Heart left ventricle (tissue), 16 donors: ENCODE measurements at regions not wholly inside any gene's neighbourhood (a gene's known extent, or its start where the extent isn't known, plus 50 kb on each side); places are given as distances from the start of the nearest gene placed in this dataset.

Source experiments
- ATAC-seq, 4 donors: fragments of 200-7000 bp; cut with Tn5 transposase; one replicate each; pipeline ENCODE4 v1.9.1; 2020 to 2022; ENCODE audit warnings: moderate library complexity in 4 of 4, mild to moderate bottlenecking in 3 of 4, moderate number of reproducible peaks in 1 of 4
- DNase-seq, 5 donors: peaks; one replicate each; pipeline ENCODE4 v3.0.0-alpha.2; 2020
- H3K27ac ChIP-seq, 12 donors: fragments of 200-600 bp; sonication (generic) in 4 of 12; one replicate each; pipeline versions ENCODE4 v1.5.0 to v1.8.0; 2016 to 2022; ENCODE audit warnings: mild to moderate bottlenecking in 2 of 12
- H3K27me3 ChIP-seq, 9 donors: fragments of 200-600 bp; sonication (generic) in 2 of 9; one replicate each; pipeline versions ENCODE4 v1.5.1 to v1.8.0; 2016 to 2022; ENCODE audit warnings: mild to moderate bottlenecking in 3 of 9
- H3K36me3 ChIP-seq, 9 donors: fragments of 200-600 bp; sonication (generic) in 2 of 9; one replicate each; pipeline versions ENCODE4 v1.5.0 to v1.8.0; 2018 to 2022; ENCODE audit warnings: mild to moderate bottlenecking in 2 of 9
- H3K4me1 ChIP-seq, 12 donors: fragments of 200-600 bp; sonication (generic) in 4 of 12; one replicate each; pipeline versions ENCODE4 v1.5.0 to v1.8.0; 2016 to 2022; ENCODE audit warnings: mild to moderate bottlenecking in 3 of 12
- H3K4me3 ChIP-seq, 12 donors: fragments of 200-600 bp; sonication (generic) in 4 of 12; one replicate each; pipeline versions ENCODE4 v1.5.0 to v1.8.0; 2017 to 2022; ENCODE audit warnings: mild to moderate bottlenecking in 9 of 12, moderate library complexity in 4 of 12
- H3K9me3 ChIP-seq, 12 donors: fragments of 200-600 bp; sonication (generic) in 4 of 12; one replicate each; pipeline versions ENCODE4 v1.5.0 to v1.8.0; 2016 to 2022; ENCODE audit warnings: mild to moderate bottlenecking in 1 of 12
- CTCF ChIP-seq, 12 donors: fragments of 200-600 bp; sonication (generic) in 4 of 12; IDR thresholded peaks; one replicate each; pipeline versions ENCODE4 v1.5.0 to v1.8.0; 2018 to 2022; ENCODE audit warnings: antibody characterized with exemption in 12 of 12, mild to moderate bottlenecking in 5 of 12
- POLR2A ChIP-seq, 2 donors: fragments of 450-650 bp; IDR thresholded peaks; one replicate each; pipeline ENCODE4 v1.6.1; 2017; ENCODE audit warnings: antibody characterized with exemption in 2 of 2, mild to moderate bottlenecking in 2 of 2, moderate library complexity in 2 of 2
- WGBS, 4 donors: extraction: QIAGEN DNeasy Blood & Tissue Kit in 2 of 4; methylation state at CpG; one replicate each; pipeline versions ENCODE4 v1.1.5 to v1.1.7; 2013 to 2018; 5-methylcytosine and 5-hydroxymethylcytosine counted together
- intact Hi-C, 10 donors: fragments of 100-400 bp; cut with DNase I; formaldehyde crosslinking; loops; one replicate each; pipeline versions ENCODE4 v1.11.1 to v1.14.2; 2022
- donor health status: ischemic (EF 13 %, LVEDD 7.1; RV severe dilation, severe dysfunction).
- donor health status: healthy with polysubstance abuse.
- donor health status: DM: no; HTN: yes; CAD: no.
- donor health status: DM: no; HTN: no; CAD: no.
- donor health status: ischemic (EF 25% LVEDD 6.9; RV normal size, moderate dysfunction).
- donor health status: ischemic (EF 25% LVEDD 5.7; RV mildly dilated, moderate dysfunction).
- donor health status: healthy.
- donor health status: DM: yes; HTN: yes; CAD: no.
- donor health status: ischemic (EF 35%, LVEDD 5.7; RV mildly dilated, moderate dysfunction).
- donor health status: nonischemic (EF 11% LVEDD 7.7; RV severe dilation, severe dysfunction).
- donor health status: DM: yes; HTN: yes; CAD: no.
- donor health status: PGD.
- donor health status: ischemic (EF 29% LVEDD 5.4; RV normal size, mild dysfunction).
- donor health status: nonischemic (EF 23%, LVEDD 6.1; RV moderate dilation, normal function).

- DNase-seq (no peak), ATAC-seq (no peak)
- TF ChIP-seq CTCF (IDR thresholded peaks at IDR 0.05) = no peak
- no peak for TF ChIP-seq POLR2A (IDR thresholded peaks at IDR 0.05)
- intact Hi-C loops = no loop called here
- 69 to 75% (median 74%) methylated on average over 5 of the region's 5 CpGs for WGBS, 4 donors
- peaks cover 0 to 10% (median 0%) of the 10 kb centered on the region in 12 donors for H3K4me1 ChIP-seq
- H3K36me3 ChIP-seq = no peaks in the 10 kb centered on the region
- no peak overlapping the region for H3K27ac ChIP-seq
- no peaks in the 10 kb centered on the region for H3K9me3 ChIP-seq
- no peaks in the 10 kb centered on the region for H3K27me3 ChIP-seq
- H3K4me3 ChIP-seq = no peak overlapping the region
These were observed 362.8 kb upstream of the HS6ST1 start for GRCh38 chr2:128681507-128681906.

- Histone ChIP-seq H3K27me3 (no peaks in the 10 kb centered on the region), H3K36me3 (no peaks in the 10 kb centered on the region), H3K27ac (no peak overlapping the region), H3K4me1 (peaks cover 0 to 10% (median 0%) of the 10 kb centered on the region in 12 donors), H3K9me3 (no peaks in the 10 kb centered on the region), H3K4me3 (no peak overlapping the region)
- no peak for ATAC-seq
- no peak for TF ChIP-seq POLR2A (IDR thresholded peaks at IDR 0.05)
- TF ChIP-seq CTCF (IDR thresholded peaks at IDR 0.05) = no peak
- DNase-seq = no peak
- intact Hi-C loops = no loop called here
- 89 to 96% (median 92%) methylated on average over 7 of the region's 7 CpGs for WGBS, 4 donors
These were observed 363.6 kb upstream of the HS6ST1 start for GRCh38 chr2:128682266-128682665.

GRCh38 chr2:128682729-128683284, 364.1 kb upstream of the HS6ST1 start:
- no peak overlapping the region for H3K4me3 ChIP-seq
- intact Hi-C loops = no loop called here
- TF ChIP-seq CTCF (IDR thresholded peaks at IDR 0.05) = no peak
- no peaks in the 10 kb centered on the region for H3K9me3 ChIP-seq
- H3K27ac ChIP-seq = no peak overlapping the region
- no peaks in the 10 kb centered on the region for H3K36me3 ChIP-seq
- DNase-seq (no peak), ATAC-seq (no peak)
- 94 to 96% (median 95%) methylated on average over 13 of the region's 13 CpGs for WGBS, 4 donors
- no peaks in the 10 kb centered on the region for H3K27me3 ChIP-seq
- peaks cover 0 to 10% (median 0%) of the 10 kb centered on the region in 12 donors for H3K4me1 ChIP-seq

GRCh38 chr2:128684523-128684922, 365.9 kb upstream of the HS6ST1 start:
- H3K27me3 ChIP-seq = no peaks in the 10 kb centered on the region
- ATAC-seq = no peak
- TF ChIP-seq POLR2A (IDR thresholded peaks at IDR 0.05) = no peak
- TF ChIP-seq CTCF (IDR thresholded peaks at IDR 0.05) = no peak
- H3K27ac ChIP-seq = no peak overlapping the region
- H3K4me1 ChIP-seq = peaks cover 0 to 16% (median 0%) of the 10 kb centered on the region in 12 donors
- H3K4me3 ChIP-seq = no peak overlapping the region
- no peak for DNase-seq
- no peaks in the 10 kb centered on the region for H3K9me3 ChIP-seq
- H3K36me3 ChIP-seq = no peaks in the 10 kb centered on the region
- 95 to 98% (median 97%) methylated on average over 2 of the region's 2 CpGs for WGBS, 4 donors
- intact Hi-C loops = no loop called here
